Sigmoid colon (tissue), 6 donors: ENCODE measurements at regions not wholly inside any gene's neighbourhood (a gene's known extent, or its start where the extent isn't known, plus 50 kb on each side); places are given as distances from the start of the nearest gene placed in this dataset.

Source experiments
- DNase-seq: peaks from one replicate; pipeline ENCODE4 v3.0.0-alpha.2; 2019
- H3K27ac ChIP-seq, 4 donors: fragments of 200-600 bp; sonication (generic); one replicate each; pipeline ENCODE4 v1.5.1; 2016 to 2019; ENCODE audit warnings: mild to moderate bottlenecking in 1 of 4
- H3K27me3 ChIP-seq, 3 donors: fragments of 200-600 bp; sonication (generic); one replicate each; pipeline ENCODE4 v1.5.1; 2019; ENCODE audit warnings: mild to moderate bottlenecking in 1 of 3
- H3K36me3 ChIP-seq, 4 donors: fragments of 200-600 bp; sonication (generic); one replicate each; pipeline ENCODE4 v1.5.1; 2016 to 2019
- H3K4me1 ChIP-seq, 4 donors: fragments of 200-600 bp; sonication (generic); one replicate each; pipeline ENCODE4 v1.5.1; 2017 to 2019
- H3K4me3 ChIP-seq, 4 donors: fragments of 200-600 bp; sonication (generic); one replicate each; pipeline ENCODE4 v1.5.1; 2017 to 2019; ENCODE audit warnings: mild to moderate bottlenecking in 2 of 4, moderate library complexity in 1 of 4
- H3K9me3 ChIP-seq, 4 donors: fragments of 200-600 bp in 3 of 4; sonication (generic) in 3 of 4; one replicate each; pipeline versions ENCODE4 v1.5.1 to v1.6.1; 2013 to 2019
- EP300 ChIP-seq, 4 donors: sonication (generic); formaldehyde crosslinking; IDR thresholded peaks; one replicate each; pipeline ENCODE4 v1.6.1; 2017; ENCODE audit warnings: antibody characterized with exemption in 4 of 4
- POLR2A ChIP-seq, 2 donors: fragments of 450-650 bp; IDR thresholded peaks; one replicate each; pipeline ENCODE4 v1.6.1; 2016; ENCODE audit warnings: antibody characterized with exemption in 2 of 2, mild to moderate bottlenecking in 2 of 2, moderate library complexity in 2 of 2
- POLR2AphosphoS5 ChIP-seq, 4 donors: sonication (generic); formaldehyde crosslinking; IDR thresholded peaks; one replicate each; pipeline ENCODE4 v1.6.1; 2017; ENCODE audit warnings: antibody characterized with exemption in 4 of 4
- WGBS, 2 donors: extraction: QIAGEN DNeasy Blood & Tissue Kit; methylation state at CpG; one replicate each; pipeline ENCODE4 v1.1.7; 2013; 5-methylcytosine and 5-hydroxymethylcytosine counted together
- intact Hi-C: fragments of 100-400 bp; cut with DNase I; formaldehyde crosslinking; loops from one replicate; pipeline ENCODE4 v1.15.1; 2023
- TF ChIP-seq, protein P1 (sequence below), 4 experiments: fragments of 450-650 bp in 3 of 4; fragments of 200-600 bp in 1 of 4; IDR thresholded peaks; one replicate each; pipeline ENCODE4 v1.5.1; 2016 to 2019; ENCODE audit warnings: antibody characterized with exemption in 4 of 4, mild to moderate bottlenecking in 3 of 4, moderate library complexity in 2 of 4
- donor health status: healthy with polysubstance abuse.
- donor health status: healthy.

- TF ChIP-seq POLR2AphosphoS5 (IDR thresholded peaks at IDR 0.05): no peak
- no peak for TF ChIP-seq POLR2A (IDR thresholded peaks at IDR 0.05)
- TF ChIP-seq, protein P1, sequence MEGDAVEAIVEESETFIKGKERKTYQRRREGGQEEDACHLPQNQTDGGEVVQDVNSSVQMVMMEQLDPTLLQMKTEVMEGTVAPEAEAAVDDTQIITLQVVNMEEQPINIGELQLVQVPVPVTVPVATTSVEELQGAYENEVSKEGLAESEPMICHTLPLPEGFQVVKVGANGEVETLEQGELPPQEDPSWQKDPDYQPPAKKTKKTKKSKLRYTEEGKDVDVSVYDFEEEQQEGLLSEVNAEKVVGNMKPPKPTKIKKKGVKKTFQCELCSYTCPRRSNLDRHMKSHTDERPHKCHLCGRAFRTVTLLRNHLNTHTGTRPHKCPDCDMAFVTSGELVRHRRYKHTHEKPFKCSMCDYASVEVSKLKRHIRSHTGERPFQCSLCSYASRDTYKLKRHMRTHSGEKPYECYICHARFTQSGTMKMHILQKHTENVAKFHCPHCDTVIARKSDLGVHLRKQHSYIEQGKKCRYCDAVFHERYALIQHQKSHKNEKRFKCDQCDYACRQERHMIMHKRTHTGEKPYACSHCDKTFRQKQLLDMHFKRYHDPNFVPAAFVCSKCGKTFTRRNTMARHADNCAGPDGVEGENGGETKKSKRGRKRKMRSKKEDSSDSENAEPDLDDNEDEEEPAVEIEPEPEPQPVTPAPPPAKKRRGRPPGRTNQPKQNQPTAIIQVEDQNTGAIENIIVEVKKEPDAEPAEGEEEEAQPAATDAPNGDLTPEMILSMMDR (IDR thresholded peaks at IDR 0.05): no peak
- no peak for DNase-seq
- no peak overlapping the region for H3K27ac ChIP-seq
- no peaks in the 10 kb centered on the region for H3K36me3 ChIP-seq
- H3K27me3 ChIP-seq: no peaks in the 10 kb centered on the region
- peaks cover 0 to 5% (median 0%) of the 10 kb centered on the region in 4 donors for H3K4me1 ChIP-seq
- no peaks in the 10 kb centered on the region for H3K9me3 ChIP-seq
- intact Hi-C loops: no loop called here
- 71 to 89% methylated on average over 4 of the region's 4 CpGs for WGBS, 2 donors
- no peak overlapping the region for H3K4me3 ChIP-seq
Measured at GRCh38 chr13:31518645-31519044, 220.7 kb upstream of the RXFP2 start.

- TF ChIP-seq POLR2AphosphoS5 (IDR thresholded peaks at IDR 0.05) (no peak), EP300 (IDR thresholded peaks at IDR 0.05) (no peak)
- TF ChIP-seq, protein P1 (IDR thresholded peaks at IDR 0.05): no peak
- Histone ChIP-seq H3K9me3 (no peaks in the 10 kb centered on the region), H3K27me3 (no peaks in the 10 kb centered on the region), H3K4me3 (no peak overlapping the region), H3K27ac (no peak overlapping the region), H3K4me1 (peaks cover 0 to 5% (median 0%) of the 10 kb centered on the region in 4 donors), H3K36me3 (no peaks in the 10 kb centered on the region)
- intact Hi-C loops: no loop called here
- no peak for DNase-seq
Measured at GRCh38 chr13:31521435-31521834, 217.9 kb upstream of the RXFP2 start.

- no peaks in the 10 kb centered on the region for H3K36me3 ChIP-seq
- H3K4me3 ChIP-seq: no peak overlapping the region
- no peaks in the 10 kb centered on the region for H3K27me3 ChIP-seq
- WGBS, 2 donors: 39 to 82% methylated on average over 1 of the region's 1 CpG
- peaks cover 0 to 5% (median 0%) of the 10 kb centered on the region in 4 donors for H3K4me1 ChIP-seq
- intact Hi-C loops: no loop called here
- TF ChIP-seq POLR2AphosphoS5 (IDR thresholded peaks at IDR 0.05) (no peak), POLR2A (IDR thresholded peaks at IDR 0.05) (no peak), EP300 (IDR thresholded peaks at IDR 0.05) (no peak)
- TF ChIP-seq, protein P1 (IDR thresholded peaks at IDR 0.05): no peak
- no peak overlapping the region for H3K27ac ChIP-seq
- DNase-seq: no peak
- H3K9me3 ChIP-seq: no peaks in the 10 kb centered on the region
Measured at GRCh38 chr13:31522396-31522795, 216.9 kb upstream of the RXFP2 start.

- DNase-seq: no peak
- no peaks in the 10 kb centered on the region for H3K27me3 ChIP-seq
- 73 to 76% methylated on average over 3 of the region's 3 CpGs for WGBS, 2 donors
- peaks cover 0 to 1% (median 0%) of the 10 kb centered on the region in 4 donors for H3K9me3 ChIP-seq
- no peak overlapping the region for H3K4me3 ChIP-seq
- H3K4me1 ChIP-seq: no peaks in the 10 kb centered on the region
- H3K36me3 ChIP-seq: no peaks in the 10 kb centered on the region
- intact Hi-C loops: no loop called here
- TF ChIP-seq, protein P1 (IDR thresholded peaks at IDR 0.05): no peak
- TF ChIP-seq POLR2A (IDR thresholded peaks at IDR 0.05) (no peak), POLR2AphosphoS5 (IDR thresholded peaks at IDR 0.05) (no peak), EP300 (IDR thresholded peaks at IDR 0.05) (no peak)
- no peak overlapping the region for H3K27ac ChIP-seq
Measured at GRCh38 chr13:31528176-31528575, 211.2 kb upstream of the RXFP2 start.

DNA sequence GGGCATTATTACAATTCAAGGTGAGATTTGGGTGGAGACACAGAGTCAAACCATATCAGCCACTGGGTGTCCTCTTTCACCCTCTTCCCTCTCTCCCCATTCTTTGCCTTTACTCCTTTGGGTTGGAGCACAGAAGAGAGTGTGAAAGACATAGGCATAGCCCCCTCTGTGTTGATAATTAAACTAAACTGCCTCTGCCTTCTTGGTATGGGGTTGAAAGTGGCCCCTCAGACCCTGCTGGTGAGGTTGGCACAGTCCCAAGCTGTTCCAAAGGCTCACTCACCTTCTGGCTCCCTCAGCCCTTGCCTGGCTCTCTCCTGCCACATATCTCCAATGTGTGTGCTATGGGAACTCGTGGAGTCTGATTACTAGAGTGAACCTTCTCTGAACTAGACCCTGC lies 210.6 kb upstream of the RXFP2 start:
- H3K27me3 ChIP-seq: no peaks in the 10 kb centered on the region
- DNase-seq: no peak
- no peaks in the 10 kb centered on the region for H3K4me1 ChIP-seq
- peaks cover 0 to 4% (median 0%) of the 10 kb centered on the region in 4 donors for H3K9me3 ChIP-seq
- H3K36me3 ChIP-seq: no peaks in the 10 kb centered on the region
- WGBS, 2 donors: 72 to 81% methylated on average over 1 of the region's 1 CpG
- TF ChIP-seq POLR2A (IDR thresholded peaks at IDR 0.05): no peak
- TF ChIP-seq POLR2AphosphoS5 (IDR thresholded peaks at IDR 0.05): no peak
- TF ChIP-seq, protein P1 (IDR thresholded peaks at IDR 0.05): no peak
- TF ChIP-seq EP300 (IDR thresholded peaks at IDR 0.05): no peak
- intact Hi-C loops: no loop called here
- H3K4me3 ChIP-seq: no peak overlapping the region
- H3K27ac ChIP-seq: no peak overlapping the region
